Panc1 (cell line): ENCODE measurements at regions not wholly inside any gene's neighbourhood (a gene's known extent, or its start where the extent isn't known, plus 50 kb on each side); places are given as distances from the start of the nearest gene placed in this dataset.

Experiments
- POLR2AphosphoS5 ChIP-seq: IDR thresholded peaks from 2 replicates; pipeline ENCODE4 v1.6.1; 2012; ENCODE audit warnings: mild to moderate bottlenecking, low read depth, low read length, moderate library complexity
- TF ChIP-seq, protein P1 (sequence below): fragments of 450-650 bp; IDR thresholded peaks from 2 replicates; pipeline ENCODE4 v1.5.1; 2017; ENCODE audit warnings: mild to moderate bottlenecking

GRCh38 chr2:51329512-51329911 lies 297.6 kb upstream of the NRXN1 start:
- TF ChIP-seq POLR2AphosphoS5: no peak
- TF ChIP-seq, protein P1, sequence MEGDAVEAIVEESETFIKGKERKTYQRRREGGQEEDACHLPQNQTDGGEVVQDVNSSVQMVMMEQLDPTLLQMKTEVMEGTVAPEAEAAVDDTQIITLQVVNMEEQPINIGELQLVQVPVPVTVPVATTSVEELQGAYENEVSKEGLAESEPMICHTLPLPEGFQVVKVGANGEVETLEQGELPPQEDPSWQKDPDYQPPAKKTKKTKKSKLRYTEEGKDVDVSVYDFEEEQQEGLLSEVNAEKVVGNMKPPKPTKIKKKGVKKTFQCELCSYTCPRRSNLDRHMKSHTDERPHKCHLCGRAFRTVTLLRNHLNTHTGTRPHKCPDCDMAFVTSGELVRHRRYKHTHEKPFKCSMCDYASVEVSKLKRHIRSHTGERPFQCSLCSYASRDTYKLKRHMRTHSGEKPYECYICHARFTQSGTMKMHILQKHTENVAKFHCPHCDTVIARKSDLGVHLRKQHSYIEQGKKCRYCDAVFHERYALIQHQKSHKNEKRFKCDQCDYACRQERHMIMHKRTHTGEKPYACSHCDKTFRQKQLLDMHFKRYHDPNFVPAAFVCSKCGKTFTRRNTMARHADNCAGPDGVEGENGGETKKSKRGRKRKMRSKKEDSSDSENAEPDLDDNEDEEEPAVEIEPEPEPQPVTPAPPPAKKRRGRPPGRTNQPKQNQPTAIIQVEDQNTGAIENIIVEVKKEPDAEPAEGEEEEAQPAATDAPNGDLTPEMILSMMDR: no peak
